ENCODE measurements at regions not wholly inside any gene's neighbourhood (a gene's known extent, or its start where the extent isn't known, plus 50 kb on each side); places are given as distances from the start of the nearest gene placed in this dataset.

DNA sequence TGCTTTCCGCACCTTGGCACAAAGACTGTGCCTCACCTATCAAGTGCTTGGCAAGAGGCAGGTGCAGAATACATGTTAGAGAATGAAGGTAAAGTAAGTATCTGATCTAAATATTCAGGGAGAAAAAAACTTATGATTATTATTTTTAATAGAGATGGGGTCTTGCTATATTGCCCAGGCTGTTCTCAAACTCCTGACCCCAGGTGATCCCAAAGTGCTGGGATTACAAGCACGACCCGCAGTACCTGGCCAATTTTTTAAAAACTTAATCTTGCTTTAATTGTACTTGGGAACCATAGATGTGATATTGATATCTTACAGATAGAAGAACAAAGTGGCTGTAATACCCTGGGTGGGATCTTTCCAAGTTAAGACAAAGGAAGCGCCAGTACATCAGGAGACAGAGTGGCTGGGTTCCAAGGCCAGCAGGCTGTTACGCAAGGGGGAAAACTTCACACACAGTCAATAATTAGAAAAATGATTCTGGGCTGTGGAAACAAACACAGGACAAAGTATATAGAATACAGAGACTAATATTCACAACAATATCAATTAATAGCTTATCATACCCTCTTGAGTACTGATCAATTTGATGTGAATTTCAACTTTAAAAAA, 58.6 kb upstream of the ATP1A1 start:
- TF ChIP-seq, protein P1, sequence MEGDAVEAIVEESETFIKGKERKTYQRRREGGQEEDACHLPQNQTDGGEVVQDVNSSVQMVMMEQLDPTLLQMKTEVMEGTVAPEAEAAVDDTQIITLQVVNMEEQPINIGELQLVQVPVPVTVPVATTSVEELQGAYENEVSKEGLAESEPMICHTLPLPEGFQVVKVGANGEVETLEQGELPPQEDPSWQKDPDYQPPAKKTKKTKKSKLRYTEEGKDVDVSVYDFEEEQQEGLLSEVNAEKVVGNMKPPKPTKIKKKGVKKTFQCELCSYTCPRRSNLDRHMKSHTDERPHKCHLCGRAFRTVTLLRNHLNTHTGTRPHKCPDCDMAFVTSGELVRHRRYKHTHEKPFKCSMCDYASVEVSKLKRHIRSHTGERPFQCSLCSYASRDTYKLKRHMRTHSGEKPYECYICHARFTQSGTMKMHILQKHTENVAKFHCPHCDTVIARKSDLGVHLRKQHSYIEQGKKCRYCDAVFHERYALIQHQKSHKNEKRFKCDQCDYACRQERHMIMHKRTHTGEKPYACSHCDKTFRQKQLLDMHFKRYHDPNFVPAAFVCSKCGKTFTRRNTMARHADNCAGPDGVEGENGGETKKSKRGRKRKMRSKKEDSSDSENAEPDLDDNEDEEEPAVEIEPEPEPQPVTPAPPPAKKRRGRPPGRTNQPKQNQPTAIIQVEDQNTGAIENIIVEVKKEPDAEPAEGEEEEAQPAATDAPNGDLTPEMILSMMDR (IDR thresholded peaks at IDR 0.05), result no peak
- TF ChIP-seq POLR2A (IDR thresholded peaks at IDR 0.05), result no peak
